IPS-20b (cell line): ENCODE measurements at regions not wholly inside any gene's neighbourhood (a gene's known extent, or its start where the extent isn't known, plus 50 kb on each side); places are given as distances from the start of the nearest gene placed in this dataset.
"Not testable (repeated sequence)": the region's sequence is repeated elsewhere in the genome, so short reads cannot be mapped to it uniquely, and the experiment has no call there.

Experiments used
- H3K27ac ChIP-seq: one replicate; pipeline ENCODE4 v1.5.1; 2013; ENCODE audit warnings: low read length
- H3K27me3 ChIP-seq: 2 replicates; pipeline ENCODE4 v1.6.1; 2013; ENCODE audit warnings: mild to moderate bottlenecking, low read length, inconsistent platforms; ENCODE audit not compliant: insufficient read depth
- H3K36me3 ChIP-seq: 2 replicates; pipeline ENCODE4 v1.6.1; 2013; ENCODE audit warnings: low read depth, mild to moderate bottlenecking, inconsistent platforms, low read length, moderate library complexity; ENCODE audit not compliant: insufficient read depth
- H3K4me1 ChIP-seq: 2 replicates; pipeline ENCODE4 v1.6.1; 2013; ENCODE audit warnings: mild to moderate bottlenecking, control low read depth, inconsistent platforms, low read length, moderate library complexity; ENCODE audit not compliant: insufficient read depth
- H3K4me3 ChIP-seq: 2 replicates; pipeline ENCODE4 v1.5.1; 2013; ENCODE audit warnings: mild to moderate bottlenecking, low read length, inconsistent platforms
- H3K9ac ChIP-seq: 2 replicates; pipeline ENCODE4 v1.6.1; 2013; ENCODE audit warnings: low read depth, mild to moderate bottlenecking, inconsistent platforms, low read length, moderate library complexity
- H3K9me3 ChIP-seq: 2 replicates; pipeline ENCODE4 v1.6.1; 2013; ENCODE audit warnings: mild to moderate bottlenecking, low read depth, low read length, inconsistent platforms; ENCODE audit not compliant: insufficient read depth

GRCh38 chr5:82884821-82885471, 192.2 kb downstream of the TMEM167A start:
- Histone ChIP-seq H3K4me1 (peaks cover 8% of the 10 kb centered on the region), H3K4me3 (no peak overlapping the region), H3K36me3 (no peaks in the 10 kb centered on the region), H3K9me3 (no peaks in the 10 kb centered on the region), H3K9ac (no peak overlapping the region), H3K27ac (no peak overlapping the region), H3K27me3 (no peaks in the 10 kb centered on the region)

- H3K27ac ChIP-seq, result no peak overlapping the region
- H3K27me3 ChIP-seq, result no peaks in the 10 kb centered on the region
- no peak overlapping the region for H3K4me3 ChIP-seq
- peaks cover 7% of the 10 kb centered on the region for H3K9me3 ChIP-seq
- H3K4me1 ChIP-seq, result peaks cover 8% of the 10 kb centered on the region
- H3K9ac ChIP-seq, result no peak overlapping the region
- no peaks in the 10 kb centered on the region for H3K36me3 ChIP-seq
Observed at GRCh38 chr5:82882316-82882715, 194.9 kb downstream of the TMEM167A start.

GRCh38 chr5:82881571-82882174, 195.5 kb downstream of the TMEM167A start:
- Histone ChIP-seq H3K27ac (no peak overlapping the region), H3K9ac (no peak overlapping the region), H3K27me3 (no peaks in the 10 kb centered on the region), H3K36me3 (no peaks in the 10 kb centered on the region), H3K4me1 (peaks cover 8% of the 10 kb centered on the region), H3K9me3 (peaks cover 7% of the 10 kb centered on the region), H3K4me3 (no peak overlapping the region)

GRCh38 chr5:82879089-82879488, 198.1 kb downstream of the TMEM167A start:
- Histone ChIP-seq H3K27ac (no peak overlapping the region), H3K9ac (no peak overlapping the region), H3K4me3 (no peak overlapping the region), H3K9me3 (peaks cover 7% of the 10 kb centered on the region), H3K36me3 (no peaks in the 10 kb centered on the region), H3K4me1 (peaks cover 2% of the 10 kb centered on the region; the same call in 1 of the 2 replicates), H3K27me3 (no peaks in the 10 kb centered on the region)

- H3K27me3 ChIP-seq, result no peaks in the 10 kb centered on the region
- no peaks in the 10 kb centered on the region for H3K9me3 ChIP-seq
- no peak overlapping the region for H3K27ac ChIP-seq
- peaks cover 11% of the 10 kb centered on the region; the same call in 1 of the 2 replicates for H3K4me1 ChIP-seq
- H3K36me3 ChIP-seq, result no peaks in the 10 kb centered on the region
- H3K9ac ChIP-seq, result peak overlapping the region; percentile 30; the same call in 1 of the 2 replicates
- no peak overlapping the region for H3K4me3 ChIP-seq
Observed at GRCh38 chr5:82873452-82873851, 203.7 kb downstream of the TMEM167A start.

GRCh38 chr5:82872321-82873288, 204.6 kb downstream of the TMEM167A start:
- H3K36me3 ChIP-seq, H3K9me3 ChIP-seq, H3K27me3 ChIP-seq, H3K27ac ChIP-seq: not testable (repeated sequence)
- Histone ChIP-seq H3K4me3 (0 out of 2 replicates have a peak overlapping the region, but pooled peaks have one; percentile 2), H3K9ac (peak overlapping the region; percentile 30; the same call in 1 of the 2 replicates), H3K4me1 (peaks cover 11% of the 10 kb centered on the region; the same call in 1 of the 2 replicates)

- Histone ChIP-seq H3K27me3 (no peaks in the 10 kb centered on the region), H3K27ac (no peak overlapping the region), H3K9ac (no peak overlapping the region), H3K4me1 (no peaks in the 10 kb centered on the region; the same call in 1 of the 2 replicates), H3K9me3 (no peaks in the 10 kb centered on the region), H3K36me3 (no peaks in the 10 kb centered on the region), H3K4me3 (no peak overlapping the region)
Observed at GRCh38 chr5:82865625-82866024, 211.6 kb downstream of the TMEM167A start.

GRCh38 chr5:82863266-82863665, 213.9 kb downstream of the TMEM167A start:
- Histone ChIP-seq H3K36me3 (no peaks in the 10 kb centered on the region), H3K9ac (no peak overlapping the region), H3K27ac (no peak overlapping the region), H3K9me3 (no peaks in the 10 kb centered on the region), H3K4me1 (peaks cover 10% of the 10 kb centered on the region; the same call in 1 of the 2 replicates), H3K4me3 (no peak overlapping the region), H3K27me3 (no peaks in the 10 kb centered on the region)

GRCh38 chr5:82862711-82863110, 214.5 kb downstream of the TMEM167A start:
- no peaks in the 10 kb centered on the region for H3K9me3 ChIP-seq
- no peak overlapping the region for H3K9ac ChIP-seq
- peaks cover 10% of the 10 kb centered on the region; the same call in 1 of the 2 replicates for H3K4me1 ChIP-seq
- H3K27me3 ChIP-seq, result no peaks in the 10 kb centered on the region
- H3K36me3 ChIP-seq, result no peaks in the 10 kb centered on the region
- H3K4me3 ChIP-seq, result no peak overlapping the region
- H3K27ac ChIP-seq, result no peak overlapping the region

GRCh38 chr5:82862261-82862660, 214.9 kb downstream of the TMEM167A start:
- H3K4me3 ChIP-seq, result no peak overlapping the region
- H3K4me1 ChIP-seq, result peaks cover 10% of the 10 kb centered on the region; the same call in 1 of the 2 replicates
- no peaks in the 10 kb centered on the region for H3K27me3 ChIP-seq
- no peak overlapping the region for H3K27ac ChIP-seq
- no peaks in the 10 kb centered on the region for H3K36me3 ChIP-seq
- H3K9me3 ChIP-seq, result no peaks in the 10 kb centered on the region
- H3K9ac ChIP-seq, result no peak overlapping the region

GRCh38 chr5:82861701-82862100, 215.5 kb downstream of the TMEM167A start:
- Histone ChIP-seq H3K9ac (no peak overlapping the region), H3K36me3 (no peaks in the 10 kb centered on the region), H3K4me1 (peaks cover 10% of the 10 kb centered on the region; the same call in 1 of the 2 replicates), H3K27me3 (no peaks in the 10 kb centered on the region), H3K27ac (no peak overlapping the region), H3K4me3 (no peak overlapping the region), H3K9me3 (no peaks in the 10 kb centered on the region)
